Coronary artery (tissue), 2 donors: ENCODE measurements at regions not wholly inside any gene's neighbourhood (a gene's known extent, or its start where the extent isn't known, plus 50 kb on each side); places are given as distances from the start of the nearest gene placed in this dataset.

Experiments
- DNase-seq: peaks from one replicate; pipeline ENCODE4 v3.0.0-alpha.2; 2017; ENCODE audit warnings: low spot score
- H3K27ac ChIP-seq, 2 donors: fragments of 200-600 bp; sonication (generic); one replicate each; pipeline ENCODE4 v1.5.1; 2016 to 2019
- H3K4me3 ChIP-seq: fragments of 200-600 bp; sonication (generic); 2 replicates; pipeline ENCODE4 v1.5.1; 2016; ENCODE audit warnings: mild to moderate bottlenecking, moderate library complexity
- TF ChIP-seq, protein P1 (sequence below): fragments of 200-600 bp; sonication (generic); IDR thresholded peaks from one replicate; pipeline ENCODE4 v1.5.1; 2019; ENCODE audit warnings: antibody characterized with exemption

DNA sequence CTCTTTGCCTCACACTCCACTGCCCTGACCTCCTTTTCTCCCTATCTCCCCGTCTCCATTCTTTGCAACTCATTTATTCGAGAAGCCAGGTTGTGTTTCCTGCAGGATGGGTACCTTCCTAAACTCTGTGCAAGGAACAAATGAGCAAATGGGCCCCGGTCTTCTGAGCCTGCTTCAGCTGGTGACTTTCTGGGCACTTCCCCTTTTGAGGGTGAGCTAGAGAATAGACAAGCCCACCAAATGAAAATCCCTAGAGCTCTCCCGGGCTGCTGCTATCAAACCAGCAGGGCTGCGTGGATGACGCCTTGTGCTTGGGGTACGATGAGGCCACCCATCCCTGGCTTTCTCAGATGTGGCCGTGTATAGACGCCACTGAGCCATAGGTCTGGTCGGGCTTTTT is 91.0 kb upstream of the FOXA2 start:
- TF ChIP-seq, protein P1, sequence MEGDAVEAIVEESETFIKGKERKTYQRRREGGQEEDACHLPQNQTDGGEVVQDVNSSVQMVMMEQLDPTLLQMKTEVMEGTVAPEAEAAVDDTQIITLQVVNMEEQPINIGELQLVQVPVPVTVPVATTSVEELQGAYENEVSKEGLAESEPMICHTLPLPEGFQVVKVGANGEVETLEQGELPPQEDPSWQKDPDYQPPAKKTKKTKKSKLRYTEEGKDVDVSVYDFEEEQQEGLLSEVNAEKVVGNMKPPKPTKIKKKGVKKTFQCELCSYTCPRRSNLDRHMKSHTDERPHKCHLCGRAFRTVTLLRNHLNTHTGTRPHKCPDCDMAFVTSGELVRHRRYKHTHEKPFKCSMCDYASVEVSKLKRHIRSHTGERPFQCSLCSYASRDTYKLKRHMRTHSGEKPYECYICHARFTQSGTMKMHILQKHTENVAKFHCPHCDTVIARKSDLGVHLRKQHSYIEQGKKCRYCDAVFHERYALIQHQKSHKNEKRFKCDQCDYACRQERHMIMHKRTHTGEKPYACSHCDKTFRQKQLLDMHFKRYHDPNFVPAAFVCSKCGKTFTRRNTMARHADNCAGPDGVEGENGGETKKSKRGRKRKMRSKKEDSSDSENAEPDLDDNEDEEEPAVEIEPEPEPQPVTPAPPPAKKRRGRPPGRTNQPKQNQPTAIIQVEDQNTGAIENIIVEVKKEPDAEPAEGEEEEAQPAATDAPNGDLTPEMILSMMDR = no peak
- no peak overlapping the region for H3K4me3 ChIP-seq
- no peak for DNase-seq

DNA sequence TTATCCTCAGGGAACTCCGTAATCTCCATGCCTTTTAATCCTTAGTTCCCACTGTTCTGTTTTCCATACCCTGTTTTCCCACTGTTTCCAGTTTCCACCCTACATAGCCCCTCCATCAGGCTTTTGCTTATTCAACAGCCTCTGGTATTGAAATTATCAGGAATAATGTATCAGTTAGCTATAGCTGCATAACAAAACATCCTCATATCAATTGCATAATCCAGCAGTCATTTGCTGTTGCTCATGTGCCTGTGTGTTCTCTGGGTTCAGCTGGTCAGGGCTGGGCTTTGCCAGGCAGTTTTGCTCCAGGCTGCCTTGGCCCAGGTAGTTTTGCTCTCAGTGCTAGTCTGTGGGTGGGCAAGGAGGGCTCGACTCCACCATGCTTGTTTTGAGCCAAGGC is 94.3 kb upstream of the FOXA2 start:
- no peak for DNase-seq
- TF ChIP-seq, protein P1 = no peak
- H3K4me3 ChIP-seq = no peak overlapping the region
- H3K27ac ChIP-seq = no peak overlapping the region

More for the DNA sequence above, 91.0 kb upstream of the FOXA2 start:
- no peak overlapping the region for H3K27ac ChIP-seq

DNA sequence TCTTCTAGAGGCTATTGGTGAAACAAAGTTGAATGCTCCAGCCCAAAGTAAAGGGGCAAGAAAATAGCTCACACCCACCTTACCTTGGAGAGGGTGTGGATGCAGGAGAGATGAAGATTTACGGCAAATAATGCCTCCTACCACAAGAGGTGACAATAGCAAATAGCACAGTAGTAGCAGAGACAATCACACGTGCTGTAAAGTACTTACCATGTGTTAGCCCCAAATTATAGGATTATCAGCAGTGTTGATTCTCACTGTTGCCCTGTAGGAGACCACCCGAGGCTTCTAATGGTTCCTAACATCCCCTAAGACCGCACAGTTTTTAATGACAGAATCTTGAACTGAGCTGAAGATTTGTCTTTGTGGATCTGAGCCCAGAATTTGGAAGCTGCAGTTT is 94.8 kb upstream of the FOXA2 start:
- no peak overlapping the region for H3K4me3 ChIP-seq
- TF ChIP-seq, protein P1 = no peak
- no peak overlapping the region for H3K27ac ChIP-seq
- DNase-seq = no peak

DNA sequence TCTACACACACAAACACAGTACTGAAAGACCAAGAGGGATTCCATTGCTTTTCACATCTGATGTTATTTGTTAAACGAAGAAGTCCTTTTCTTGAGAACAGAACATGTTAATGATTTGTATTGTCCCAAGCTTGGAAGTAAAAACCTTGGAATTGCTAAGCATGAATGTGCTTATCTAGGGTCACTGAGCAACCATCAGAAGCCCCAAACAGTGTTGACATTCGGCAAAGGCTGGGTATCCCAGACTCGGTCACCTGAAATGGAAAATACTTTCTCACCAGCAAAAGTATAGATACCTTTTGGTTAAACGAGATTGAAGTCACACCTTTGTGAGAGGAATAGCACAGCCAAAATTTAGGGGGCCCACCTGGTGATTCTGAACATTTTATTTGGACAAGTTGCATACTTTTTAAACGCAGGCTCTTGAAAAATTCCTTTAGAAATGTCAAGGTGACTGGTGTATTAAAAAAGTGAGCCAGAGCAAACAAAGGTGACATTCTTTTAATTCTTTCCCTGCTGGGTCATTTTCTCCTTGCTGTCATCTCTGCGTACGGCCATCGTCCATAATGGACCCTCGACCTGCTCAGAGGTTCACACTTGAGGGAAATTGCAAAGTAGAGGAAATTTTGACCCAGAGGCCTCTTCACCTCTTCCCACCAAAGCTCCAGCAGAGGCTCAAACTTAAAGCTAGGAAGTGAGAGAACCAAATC is 95.8 kb upstream of the FOXA2 start:
- no peak for DNase-seq
- no peak overlapping the region for H3K27ac ChIP-seq
- TF ChIP-seq, protein P1 = no peak
- no peak overlapping the region for H3K4me3 ChIP-seq

DNA sequence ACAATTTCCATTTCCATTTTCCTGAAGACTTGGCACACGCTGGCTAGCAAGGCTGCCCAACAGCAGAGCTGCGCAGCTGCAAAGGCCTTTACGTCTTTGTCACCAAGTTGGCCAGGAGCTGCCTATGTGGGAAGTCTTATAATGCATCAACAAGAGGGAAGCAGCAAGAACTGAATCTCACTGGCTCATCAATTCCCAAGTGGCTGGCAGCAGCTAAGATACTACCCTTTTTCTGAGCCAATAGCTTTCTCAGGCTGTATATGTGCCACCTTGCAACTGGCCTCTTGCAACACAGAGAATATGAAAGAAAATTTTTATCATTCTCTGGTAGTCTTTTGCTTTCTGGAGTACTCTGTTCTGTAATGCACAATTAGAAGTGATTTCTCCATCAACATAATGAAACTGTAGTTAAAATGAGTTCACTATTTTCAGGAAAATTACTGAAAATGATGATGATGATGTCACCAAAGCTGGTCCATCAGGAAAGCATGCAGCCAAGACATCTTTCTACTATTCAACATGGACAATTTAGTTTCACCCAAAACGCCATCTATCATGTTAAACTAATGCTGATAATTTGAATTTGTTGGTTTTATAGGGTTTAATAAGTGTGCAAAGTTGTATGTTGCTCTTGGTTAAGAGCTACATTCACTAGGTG is 97.3 kb upstream of the FOXA2 start:
- Histone ChIP-seq H3K27ac (no peak overlapping the region), H3K4me3 (no peak overlapping the region)
- TF ChIP-seq, protein P1 = no peak
- no peak for DNase-seq

DNA sequence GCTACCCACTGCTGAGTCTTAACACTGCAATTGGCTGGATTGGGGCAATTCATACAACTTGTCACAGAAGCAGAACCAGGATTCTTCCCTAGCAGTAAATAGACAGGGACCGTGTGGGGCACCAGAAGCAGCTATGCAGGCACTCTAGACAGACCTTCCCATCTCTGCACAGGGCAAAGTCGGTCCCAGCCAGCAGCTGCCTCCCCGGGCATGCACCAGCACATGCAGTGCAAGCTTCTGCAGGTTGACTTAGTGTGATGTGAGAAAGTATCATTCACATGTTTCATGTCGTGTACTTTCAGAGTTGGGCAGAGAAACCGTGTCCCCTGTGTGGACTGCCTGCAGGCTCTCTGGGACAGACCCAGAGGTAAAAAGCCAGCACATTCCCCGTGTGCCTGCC is 98.0 kb upstream of the FOXA2 start:
- DNase-seq = no peak
- TF ChIP-seq, protein P1 = no peak
- no peak overlapping the region for H3K4me3 ChIP-seq
- no peak overlapping the region for H3K27ac ChIP-seq
